ENCODE measurements at regions not wholly inside any gene's neighbourhood (a gene's known extent, or its start where the extent isn't known, plus 50 kb on each side); places are given as distances from the start of the nearest gene placed in this dataset.
"Not testable (repeated sequence)": the region's sequence is repeated elsewhere in the genome, so short reads cannot be mapped to it uniquely, and the experiment has no call there.

GRCh38 chr2:122085672-122086071, 330.2 kb downstream of the TSN start:
- not testable (repeated sequence) for TF ChIP-seq CTCF, POLR2A (IDR thresholded peaks at IDR 0.05)

Measured in Peyer's patch (tissue), 4 donors.